ENCODE measurements at regions not wholly inside any gene's neighbourhood (a gene's known extent, or its start where the extent isn't known, plus 50 kb on each side); places are given as distances from the start of the nearest gene placed in this dataset.

DNA sequence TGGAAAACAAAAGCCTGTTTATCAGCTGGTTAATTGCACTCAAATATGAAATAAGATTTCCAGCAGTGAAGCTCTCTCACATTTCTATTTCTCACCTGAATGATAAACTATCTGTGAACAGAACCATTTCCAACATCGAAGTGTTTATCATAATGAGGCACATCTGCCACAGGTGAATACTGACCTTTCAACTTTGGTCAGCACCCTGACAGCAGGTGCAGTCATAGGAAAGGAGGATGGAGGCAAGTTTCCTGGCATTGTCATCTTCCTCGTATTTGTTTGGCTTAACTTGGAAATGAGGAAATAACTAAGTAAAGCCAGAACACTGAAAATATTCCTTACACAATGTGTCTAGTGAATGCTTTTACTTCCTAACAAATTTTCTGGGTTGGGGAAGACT, 716.4 kb downstream of the NR2F1-AS1 start:
- DNase-seq (ENCODE audit: low read depth, low spot score) (peak; percentile 52), FAIRE-seq (no peak)
- H3K27me3 ChIP-seq (ENCODE audit: control insufficient read depth in 2 of 2, insufficient read depth in 2 of 2, low read length in 2 of 2): no peaks in the 10 kb centered on the region
- H3K79me2 ChIP-seq (ENCODE audit: control insufficient read depth, insufficient read depth, low read length): no peaks in the 10 kb centered on the region
- H3K4me2 ChIP-seq (ENCODE audit: insufficient read depth, low read length): no peak overlapping the region
- ChIA-PET CTCF (no interaction called here), POLR2A (no interaction called here)
- H3K4me1 ChIP-seq (ENCODE audit: control insufficient read depth, extremely low read depth, insufficient read depth, low read length): peaks cover 5% of the 10 kb centered on the region
- BruUV-seq (replicated peaks): no TSS peak
- H3K9me1 ChIP-seq (replicated peaks; ENCODE audit: control insufficient read depth, extremely low read depth, insufficient read depth, low read length): no peaks in the 10 kb centered on the region
- no peaks in the 10 kb centered on the region for H3K36me3 ChIP-seq (ENCODE audit: control insufficient read depth in 2 of 2, extremely low read depth in 1 of 2, insufficient read depth in 2 of 2, low read length in 2 of 2)
- no peaks in the 10 kb centered on the region for H4K20me1 ChIP-seq (replicated peaks; ENCODE audit: control insufficient read depth, extremely low read depth, insufficient read depth, low read length)
- no peaks in the 10 kb centered on the region for H3K9me3 ChIP-seq (replicated peaks; ENCODE audit: control insufficient read depth, insufficient read depth, low read length)
- H2AFZ ChIP-seq (ENCODE audit: low read depth, low read length): no peak overlapping the region
- intact Hi-C loops (cut with micrococcal nuclease): no loop called here
- no peak overlapping the region for H3K4me3 ChIP-seq (replicated peaks in 1 of 3; ENCODE audit: insufficient read depth in 1 of 3, low read depth in 1 of 3, low read length in 3 of 3)
- H3K9ac ChIP-seq (replicated peaks; ENCODE audit: extremely low read depth, insufficient read depth, low read length): no peak overlapping the region
- H3K27ac ChIP-seq (ENCODE audit: insufficient read depth, low read depth, low read length): no peak overlapping the region
- TF ChIP-seq POLR2AphosphoS5 (IDR thresholded peaks at IDR 0.05; ENCODE audit: insufficient read depth, low read depth, low read length): no peak
- TF ChIP-seq, protein P1, sequence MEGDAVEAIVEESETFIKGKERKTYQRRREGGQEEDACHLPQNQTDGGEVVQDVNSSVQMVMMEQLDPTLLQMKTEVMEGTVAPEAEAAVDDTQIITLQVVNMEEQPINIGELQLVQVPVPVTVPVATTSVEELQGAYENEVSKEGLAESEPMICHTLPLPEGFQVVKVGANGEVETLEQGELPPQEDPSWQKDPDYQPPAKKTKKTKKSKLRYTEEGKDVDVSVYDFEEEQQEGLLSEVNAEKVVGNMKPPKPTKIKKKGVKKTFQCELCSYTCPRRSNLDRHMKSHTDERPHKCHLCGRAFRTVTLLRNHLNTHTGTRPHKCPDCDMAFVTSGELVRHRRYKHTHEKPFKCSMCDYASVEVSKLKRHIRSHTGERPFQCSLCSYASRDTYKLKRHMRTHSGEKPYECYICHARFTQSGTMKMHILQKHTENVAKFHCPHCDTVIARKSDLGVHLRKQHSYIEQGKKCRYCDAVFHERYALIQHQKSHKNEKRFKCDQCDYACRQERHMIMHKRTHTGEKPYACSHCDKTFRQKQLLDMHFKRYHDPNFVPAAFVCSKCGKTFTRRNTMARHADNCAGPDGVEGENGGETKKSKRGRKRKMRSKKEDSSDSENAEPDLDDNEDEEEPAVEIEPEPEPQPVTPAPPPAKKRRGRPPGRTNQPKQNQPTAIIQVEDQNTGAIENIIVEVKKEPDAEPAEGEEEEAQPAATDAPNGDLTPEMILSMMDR (IDR thresholded peaks at IDR 0.05; ENCODE audit: extremely low read depth in 1 of 2, insufficient read depth in 1 of 2, low read depth in 1 of 2, low read length in 2 of 2): no peak
- no peak for TF ChIP-seq FOS (IDR thresholded peaks at IDR 0.05; ENCODE audit: borderline replicate concordance, insufficient read depth, low read length)
- TF ChIP-seq EZH2 (IDR thresholded peaks at IDR 0.05; ENCODE audit: borderline replicate concordance, low read depth, low read length, severe bottlenecking): no peak
- TF ChIP-seq, protein P2, sequence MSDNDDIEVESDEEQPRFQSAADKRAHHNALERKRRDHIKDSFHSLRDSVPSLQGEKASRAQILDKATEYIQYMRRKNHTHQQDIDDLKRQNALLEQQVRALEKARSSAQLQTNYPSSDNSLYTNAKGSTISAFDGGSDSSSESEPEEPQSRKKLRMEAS (IDR thresholded peaks at IDR 0.05; ENCODE audit: insufficient read depth, insufficient read length): no peak
- dilution Hi-C loops (cut with MboI; ENCODE audit: extremely low pct_ligation_motif_present, low sequenced_read_pairs): no loop called here

DNA sequence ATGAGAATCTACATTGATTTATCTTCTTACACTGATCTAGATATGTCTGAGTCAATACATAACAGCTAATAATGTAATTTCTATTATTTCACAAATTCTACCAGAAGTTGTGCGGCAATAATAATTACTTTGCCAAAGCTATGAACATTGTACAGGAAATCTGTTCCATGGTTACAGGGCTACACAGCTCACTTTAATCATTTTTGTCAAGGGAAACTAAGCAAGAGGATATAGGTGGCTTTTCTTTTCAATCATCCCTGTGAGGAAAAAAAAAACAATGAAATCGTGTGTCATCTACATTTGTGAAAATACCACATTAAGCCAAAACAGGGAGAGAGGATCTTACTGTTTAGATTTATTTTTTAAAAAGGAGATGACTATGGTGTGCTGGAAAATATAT, 717.4 kb downstream of the NR2F1-AS1 start:
- dilution Hi-C loops (cut with MboI; ENCODE audit: extremely low pct_ligation_motif_present, low sequenced_read_pairs) (no loop called here), intact Hi-C loops (cut with micrococcal nuclease) (no loop called here)
- no peaks in the 10 kb centered on the region for H4K20me1 ChIP-seq (replicated peaks; ENCODE audit: control insufficient read depth, extremely low read depth, insufficient read depth, low read length)
- no peaks in the 10 kb centered on the region for H3K79me2 ChIP-seq (ENCODE audit: control insufficient read depth, insufficient read depth, low read length)
- peaks cover 5% of the 10 kb centered on the region for H3K4me1 ChIP-seq (ENCODE audit: control insufficient read depth, extremely low read depth, insufficient read depth, low read length)
- no TSS peak for BruUV-seq (replicated peaks)
- FAIRE-seq: no peak
- no peak overlapping the region for H2AFZ ChIP-seq (ENCODE audit: low read depth, low read length)
- DNase-seq (ENCODE audit: low read depth, low spot score): no peak
- ChIA-PET CTCF (no interaction called here), POLR2A (interaction anchor here (0.6 kb wide), 1 partner anchor 1220 kb away, joined by 3 read pairs; no protein-coding TSS in a partner anchor)
- H3K9ac ChIP-seq (replicated peaks; ENCODE audit: extremely low read depth, insufficient read depth, low read length): no peak overlapping the region
- H3K4me2 ChIP-seq (ENCODE audit: insufficient read depth, low read length): no peak overlapping the region
- no peak overlapping the region for H3K27ac ChIP-seq (ENCODE audit: insufficient read depth, low read depth, low read length)
- H3K4me3 ChIP-seq (replicated peaks in 1 of 3; ENCODE audit: insufficient read depth in 1 of 3, low read depth in 1 of 3, low read length in 3 of 3): no peak overlapping the region
- no peaks in the 10 kb centered on the region for H3K36me3 ChIP-seq (ENCODE audit: control insufficient read depth in 2 of 2, extremely low read depth in 1 of 2, insufficient read depth in 2 of 2, low read length in 2 of 2)
- no peak for TF ChIP-seq GATA2 (IDR thresholded peaks at IDR 0.05; ENCODE audit: insufficient read depth, insufficient read length, low read depth, low read length)
- no peak for TF ChIP-seq MYC (IDR thresholded peaks at IDR 0.05; ENCODE audit: low read depth, low read length)
- TF ChIP-seq JUN (IDR thresholded peaks at IDR 0.05; ENCODE audit: borderline replicate concordance, insufficient read depth, insufficient read length, low read depth): no peak
- TF ChIP-seq, protein P1 (IDR thresholded peaks at IDR 0.05; ENCODE audit: extremely low read depth in 1 of 2, insufficient read depth in 1 of 2, low read depth in 1 of 2, low read length in 2 of 2): no peak
- no peak for TF ChIP-seq EZH2 (IDR thresholded peaks at IDR 0.05; ENCODE audit: borderline replicate concordance, low read depth, low read length, severe bottlenecking)
- H3K9me1 ChIP-seq (replicated peaks; ENCODE audit: control insufficient read depth, extremely low read depth, insufficient read depth, low read length): no peaks in the 10 kb centered on the region
- no peaks in the 10 kb centered on the region for H3K27me3 ChIP-seq (ENCODE audit: control insufficient read depth in 2 of 2, insufficient read depth in 2 of 2, low read length in 2 of 2)
- no peaks in the 10 kb centered on the region for H3K9me3 ChIP-seq (replicated peaks; ENCODE audit: control insufficient read depth, insufficient read depth, low read length)

All from endothelial cell of umbilical vein (primary cell).